ENCODE measurements at regions not wholly inside any gene's neighbourhood (a gene's known extent, or its start where the extent isn't known, plus 50 kb on each side); places are given as distances from the start of the nearest gene placed in this dataset.

GRCh38 chr13:84816567-84817105 is 934.4 kb upstream of the SLITRK1 start:
- no peak for TF ChIP-seq CTCF (conservative IDR thresholded peaks at IDR 0.05)
- no peak for TF ChIP-seq ZFX (IDR thresholded peaks at IDR 0.05)
